Esophagus muscularis mucosa (tissue), 3 donors: ENCODE measurements at regions not wholly inside any gene's neighbourhood (a gene's known extent, or its start where the extent isn't known, plus 50 kb on each side); places are given as distances from the start of the nearest gene placed in this dataset.

ENCODE experiments used
- CTCF ChIP-seq, 3 experiments: fragments of 200-600 bp in 2 of 3; fragments of 450-650 bp in 1 of 3; sonication (generic) in 2 of 3; IDR thresholded peaks; one replicate each; pipeline ENCODE4 v1.5.1; 2017 to 2019; ENCODE audit warnings: antibody characterized with exemption in 3 of 3, mild to moderate bottlenecking in 2 of 3, moderate library complexity in 1 of 3
- POLR2A ChIP-seq: fragments of 450-650 bp; IDR thresholded peaks from one replicate; pipeline ENCODE4 v1.6.1; 2017; ENCODE audit warnings: antibody characterized with exemption, moderate library complexity, mild to moderate bottlenecking, low read depth
- POLR2AphosphoS5 ChIP-seq, 2 donors: sonication (generic); formaldehyde crosslinking; IDR thresholded peaks; one replicate each; pipeline ENCODE4 v1.6.1; 2017; ENCODE audit warnings: antibody characterized with exemption in 2 of 2

DNA sequence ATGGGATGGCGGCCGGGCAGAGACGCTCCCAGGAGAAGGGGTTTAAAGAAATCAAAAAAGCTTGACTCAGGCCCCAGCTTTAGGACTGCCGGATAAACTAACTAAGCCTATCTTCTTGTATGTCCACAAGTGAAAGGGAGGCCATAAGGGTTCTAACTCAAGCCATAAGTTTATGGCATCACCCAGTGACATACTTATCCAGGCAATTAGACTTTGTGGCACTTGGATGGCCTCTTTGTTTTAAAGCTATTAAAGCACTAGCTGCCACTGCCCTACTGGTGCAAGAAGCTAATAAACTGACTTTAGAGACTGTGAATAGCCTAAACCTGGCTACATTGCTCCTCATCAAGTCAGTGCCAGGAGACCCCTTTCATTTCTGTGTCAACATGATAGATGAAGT lies 102.0 kb downstream of the ZNF429 start:
- no peak for TF ChIP-seq CTCF (IDR thresholded peaks at IDR 0.05)
- no peak for TF ChIP-seq POLR2A
- TF ChIP-seq POLR2AphosphoS5 (IDR thresholded peaks at IDR 0.05) = no peak
